ENCODE measurements at regions not wholly inside any gene's neighbourhood (a gene's known extent, or its start where the extent isn't known, plus 50 kb on each side); places are given as distances from the start of the nearest gene placed in this dataset.

- intact Hi-C loops (cut with DNase I): no loop called here
- no peak for FAIRE-seq
- DNase-seq: no peak
- H3K9ac ChIP-seq (ENCODE audit: low read length in 3 of 3): no peak overlapping the region
- TF ChIP-seq, protein P1, sequence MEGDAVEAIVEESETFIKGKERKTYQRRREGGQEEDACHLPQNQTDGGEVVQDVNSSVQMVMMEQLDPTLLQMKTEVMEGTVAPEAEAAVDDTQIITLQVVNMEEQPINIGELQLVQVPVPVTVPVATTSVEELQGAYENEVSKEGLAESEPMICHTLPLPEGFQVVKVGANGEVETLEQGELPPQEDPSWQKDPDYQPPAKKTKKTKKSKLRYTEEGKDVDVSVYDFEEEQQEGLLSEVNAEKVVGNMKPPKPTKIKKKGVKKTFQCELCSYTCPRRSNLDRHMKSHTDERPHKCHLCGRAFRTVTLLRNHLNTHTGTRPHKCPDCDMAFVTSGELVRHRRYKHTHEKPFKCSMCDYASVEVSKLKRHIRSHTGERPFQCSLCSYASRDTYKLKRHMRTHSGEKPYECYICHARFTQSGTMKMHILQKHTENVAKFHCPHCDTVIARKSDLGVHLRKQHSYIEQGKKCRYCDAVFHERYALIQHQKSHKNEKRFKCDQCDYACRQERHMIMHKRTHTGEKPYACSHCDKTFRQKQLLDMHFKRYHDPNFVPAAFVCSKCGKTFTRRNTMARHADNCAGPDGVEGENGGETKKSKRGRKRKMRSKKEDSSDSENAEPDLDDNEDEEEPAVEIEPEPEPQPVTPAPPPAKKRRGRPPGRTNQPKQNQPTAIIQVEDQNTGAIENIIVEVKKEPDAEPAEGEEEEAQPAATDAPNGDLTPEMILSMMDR (IDR thresholded peaks at IDR 0.05; ENCODE audit: borderline replicate concordance, extremely low read depth, insufficient read depth): no peak
- no peaks in the 10 kb centered on the region for H3K27me3 ChIP-seq (ENCODE audit: control insufficient read depth, insufficient read depth, low read length)
- no peaks in the 10 kb centered on the region for H3K4me1 ChIP-seq (ENCODE audit: control insufficient read depth in 2 of 3, insufficient read depth in 2 of 3, low read depth in 1 of 3, low read length in 3 of 3)
- H3K36me3 ChIP-seq (ENCODE audit: control insufficient read depth in 2 of 3, insufficient read depth in 3 of 3, low read length in 3 of 3): no peaks in the 10 kb centered on the region
- H3K27ac ChIP-seq (ENCODE audit: low read depth in 2 of 2, low read length in 2 of 2): no peak overlapping the region
- no peaks in the 10 kb centered on the region for H3K9me3 ChIP-seq (ENCODE audit: control insufficient read depth in 2 of 3, insufficient read depth in 1 of 3, low read length in 3 of 3)
- H3K4me3 ChIP-seq (ENCODE audit: low read length in 3 of 3): no peak overlapping the region
Observed at GRCh38 chr13:40383132-40383531, 283.3 kb downstream of the FOXO1 start.

- H3K27me3 ChIP-seq (ENCODE audit: control insufficient read depth, insufficient read depth, low read length): no peaks in the 10 kb centered on the region
- no peak overlapping the region for H3K27ac ChIP-seq (ENCODE audit: low read depth in 2 of 2, low read length in 2 of 2)
- H3K36me3 ChIP-seq (ENCODE audit: control insufficient read depth in 2 of 3, insufficient read depth in 3 of 3, low read length in 3 of 3): no peaks in the 10 kb centered on the region
- H3K4me1 ChIP-seq (ENCODE audit: control insufficient read depth in 2 of 3, insufficient read depth in 2 of 3, low read depth in 1 of 3, low read length in 3 of 3): peaks cover 0 to 4% (median 0%) of the 10 kb centered on the region in 3 donors
- FAIRE-seq (no peak), DNase-seq (no peak)
- H3K9me3 ChIP-seq (ENCODE audit: control insufficient read depth in 2 of 3, insufficient read depth in 1 of 3, low read length in 3 of 3): no peaks in the 10 kb centered on the region
- TF ChIP-seq, protein P1 (IDR thresholded peaks at IDR 0.05; ENCODE audit: borderline replicate concordance, extremely low read depth, insufficient read depth): no peak
- no peak overlapping the region for H3K4me3 ChIP-seq (ENCODE audit: low read length in 3 of 3)
- no peak overlapping the region for H3K9ac ChIP-seq (ENCODE audit: low read length in 3 of 3)
- intact Hi-C loops (cut with DNase I): no loop called here
Observed at GRCh38 chr13:40383885-40384284, 282.6 kb downstream of the FOXO1 start.

DNA sequence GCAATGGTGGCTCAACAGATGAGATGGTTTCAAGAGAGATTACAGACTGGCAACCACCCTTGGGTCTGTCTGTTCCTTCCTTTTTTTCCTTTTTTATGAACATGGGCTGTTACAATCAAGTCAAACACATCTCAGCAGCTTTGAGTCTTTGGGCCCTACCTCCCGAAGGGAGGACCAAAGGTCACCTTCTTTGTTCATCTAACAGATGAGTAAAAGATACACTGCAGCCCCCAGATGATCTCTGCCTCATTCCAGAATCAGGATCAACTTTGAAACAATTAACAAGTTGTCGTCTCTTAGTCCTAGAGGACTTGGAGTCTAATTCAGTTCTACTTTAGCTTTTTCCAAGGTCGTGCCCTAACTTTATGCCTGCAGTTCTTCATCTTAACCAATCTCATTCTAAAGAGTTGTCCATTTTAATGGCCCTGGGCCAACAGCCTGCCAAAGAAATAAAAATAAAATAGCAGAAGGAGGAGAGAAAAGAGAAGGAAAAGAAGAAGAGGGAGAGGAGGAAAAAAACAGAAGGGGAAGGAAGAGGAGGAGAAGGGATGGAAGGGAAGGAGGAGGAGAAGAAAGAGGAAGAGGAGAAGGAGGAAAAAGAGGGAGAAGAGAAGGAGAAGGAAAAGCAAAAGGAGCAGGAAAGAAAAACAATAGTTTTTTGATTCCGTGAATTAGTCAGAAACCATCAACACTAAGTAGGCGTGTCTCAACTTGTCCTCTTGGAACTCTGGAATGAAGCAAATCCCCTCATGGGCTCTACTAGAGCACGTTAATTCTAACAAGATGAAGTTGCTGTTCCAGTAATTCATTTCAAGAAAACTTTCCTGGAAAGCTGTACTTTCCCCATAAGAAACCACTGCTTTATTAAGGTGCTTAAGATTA lies 281.2 kb downstream of the FOXO1 start:
- Histone ChIP-seq H3K36me3 (ENCODE audit: control insufficient read depth in 2 of 3, insufficient read depth in 3 of 3, low read length in 3 of 3) (no peaks in the 10 kb centered on the region), H3K9ac (ENCODE audit: low read length in 3 of 3) (no peak overlapping the region), H3K4me1 (ENCODE audit: control insufficient read depth in 2 of 3, insufficient read depth in 2 of 3, low read depth in 1 of 3, low read length in 3 of 3) (peaks cover 0 to 4% (median 0%) of the 10 kb centered on the region in 3 donors), H3K27ac (ENCODE audit: low read depth in 2 of 2, low read length in 2 of 2) (no peak overlapping the region), H3K4me3 (ENCODE audit: low read length in 3 of 3) (no peak overlapping the region), H3K27me3 (ENCODE audit: control insufficient read depth, insufficient read depth, low read length) (no peaks in the 10 kb centered on the region), H3K9me3 (ENCODE audit: control insufficient read depth in 2 of 3, insufficient read depth in 1 of 3, low read length in 3 of 3) (no peaks in the 10 kb centered on the region)
- FAIRE-seq (no peak), DNase-seq (no peak)
- intact Hi-C loops (cut with DNase I): no loop called here
- TF ChIP-seq, protein P1 (IDR thresholded peaks at IDR 0.05; ENCODE audit: borderline replicate concordance, extremely low read depth, insufficient read depth): no peak
